HCT116 (cell line): ENCODE measurements at regions not wholly inside any gene's neighbourhood (a gene's known extent, or its start where the extent isn't known, plus 50 kb on each side); places are given as distances from the start of the nearest gene placed in this dataset.

Source experiments
- ATAC-seq: fragments of 200-7000 bp; cut with Tn5 transposase; 2 replicates; pipeline ENCODE4 v1.9.1; 2020; ENCODE audit warnings: mild to moderate bottlenecking, moderate library complexity
- BruUV-seq: library from RNA; stranded (reverse); fragments of 400-500 nt; replicated peaks from 2 replicates; lab custom pipeline; 2021; lab: Mats Ljungman, UMichigan
- CTCF ChIA-PET: fragments of 300-600 bp; sonication (Branson Sonifier 250); formaldehyde crosslinking; loops from one replicate; lab custom pipeline; 2021; ENCODE audit warnings: antibody characterized with exemption; lab: Charles Lee
- POLR2A ChIA-PET: fragments of 300-600, 350-600 bp; sonication (Branson Sonifier 250); formaldehyde crosslinking; loops from one replicate; lab custom pipeline; 2021; ENCODE audit warnings: antibody characterized with exemption; lab: Charles Lee
- RAD21 ChIA-PET, 2 experiments: fragments of 300-600 bp; sonication (Branson Sonifier 250); formaldehyde crosslinking; loops; one replicate each; lab custom pipeline; 2023; ENCODE audit warnings: low total read pairs in 2 of 2; ENCODE audit not compliant: uncharacterized antibody in 2 of 2, unreplicated experiment in 2 of 2, low non-redundant PET in 1 of 2; lab: Charles Lee
- DNase-seq: peaks from one replicate; pipeline ENCODE4 v3.0.0-alpha.2; 2010; ENCODE audit warnings: low read depth, low spot score
- H2AFZ ChIP-seq: fragments of 200-600 bp; shearing (Covaris generic), sonication (generic); 2 replicates; pipeline ENCODE4 v1.6.1; 2017; ENCODE audit warnings: low read depth, mixed run types, mixed read lengths, antibody characterized with exemption, low read length; ENCODE audit not compliant: poor library complexity, severe bottlenecking
- H3K27ac ChIP-seq: 2 replicates; pipeline ENCODE4 v1.5.1; 2012; ENCODE audit warnings: low read depth, low read length
- H3K27me3 ChIP-seq: fragments of 200-600 bp; sonication (generic); 2 replicates; pipeline ENCODE4 v1.6.1; 2016; ENCODE audit warnings: mixed run types, low read length, mixed read lengths; ENCODE audit not compliant: insufficient read depth
- H3K36me3 ChIP-seq, 2 experiments: fragments of 200-500 bp in 1 of 2; fragments of 200-600 bp in 1 of 2; sonication (Bioruptor generic) in 1 of 2; sonication (generic) in 1 of 2; 2 replicates each; pipeline versions ENCODE4 v1.5.1 to v1.6.1; 2014 to 2016; ENCODE audit warnings: low read length in 2 of 2, inconsistent platforms in 1 of 2, mixed read lengths in 1 of 2, mixed run types in 1 of 2; ENCODE audit not compliant: insufficient read depth in 2 of 2, control insufficient read depth in 1 of 2
- H3K4me1 ChIP-seq, 2 experiments: fragments of 200-600 bp in 1 of 2; sonication (generic) in 1 of 2; 2 replicates each; pipeline versions ENCODE4 v1.5.1 to v1.6.1; 2012 to 2017; ENCODE audit warnings: low read length in 2 of 2, inconsistent platforms in 1 of 2, mild to moderate bottlenecking in 1 of 2, mixed read lengths in 1 of 2, mixed run types in 1 of 2, moderate library complexity in 1 of 2; ENCODE audit not compliant: insufficient read depth in 2 of 2, control insufficient read depth in 1 of 2
- H3K4me2 ChIP-seq: fragments of 200-600 bp; sonication (generic); 2 replicates; pipeline ENCODE4 v1.6.1; 2017; ENCODE audit warnings: mixed run types, low read length, mixed read lengths
- H3K4me3 ChIP-seq, 2 experiments: fragments of 200-600 bp in 1 of 2; sonication (generic) in 1 of 2; replicated peaks in 1 of 2; 2 replicates each; pipeline ENCODE4 v1.5.1; 2011 to 2016; ENCODE audit warnings: low read length in 2 of 2, control low read depth in 1 of 2, low read depth in 1 of 2, mild to moderate bottlenecking in 1 of 2, mixed read lengths in 1 of 2, mixed run types in 1 of 2
- H3K79me2 ChIP-seq: fragments of 200-600 bp; sonication (generic); 2 replicates; pipeline ENCODE4 v1.6.1; 2017; ENCODE audit warnings: mild to moderate bottlenecking, mixed run types, low read length, moderate library complexity, mixed read lengths; ENCODE audit not compliant: insufficient read depth
- H3K9ac ChIP-seq: fragments of 200-600 bp; sonication (generic); 2 replicates; pipeline ENCODE4 v1.6.1; 2016; ENCODE audit warnings: low read length, mixed read lengths
- H3K9me2 ChIP-seq: fragments of 200-600 bp; sonication (generic), shearing (Covaris generic); 2 replicates; pipeline ENCODE4 v1.6.1; 2017; ENCODE audit warnings: mixed run types, mild to moderate bottlenecking, moderate library complexity; ENCODE audit not compliant: insufficient read depth
- H3K9me3 ChIP-seq, 2 experiments: fragments of 200-500 bp in 1 of 2; fragments of 200-600 bp in 1 of 2; sonication (Bioruptor generic) in 1 of 2; sonication (generic) in 1 of 2; 2 replicates each; pipeline ENCODE4 v1.6.1; 2014 to 2017; ENCODE audit warnings: low read length in 2 of 2, mixed read lengths in 2 of 2, inconsistent platforms in 1 of 2, low read depth in 1 of 2, mild to moderate bottlenecking in 1 of 2, mixed run types in 1 of 2, moderate library complexity in 1 of 2; ENCODE audit not compliant: control insufficient read depth in 1 of 2, insufficient read depth in 1 of 2
- H4K20me1 ChIP-seq: fragments of 200-600 bp; sonication (generic), shearing (Covaris generic); 2 replicates; pipeline ENCODE4 v1.6.1; 2017; ENCODE audit warnings: mixed run types, mild to moderate bottlenecking, moderate library complexity; ENCODE audit not compliant: insufficient read depth
- CEBPB ChIP-seq: IDR thresholded peaks from 2 replicates; pipeline ENCODE4 v1.6.1; 2012; ENCODE audit warnings: low read depth
- EGR1 ChIP-seq: IDR thresholded peaks from 2 replicates; pipeline ENCODE4 v1.6.1; 2012; ENCODE audit warnings: low read depth
- ELF1 ChIP-seq: IDR thresholded peaks from 2 replicates; pipeline ENCODE4 v1.6.1; 2012; ENCODE audit warnings: low read depth, borderline replicate concordance
- POLR2A ChIP-seq: IDR thresholded peaks from 2 replicates; pipeline ENCODE4 v1.7.0; 2011; ENCODE audit warnings: borderline replicate concordance; ENCODE audit not compliant: insufficient read depth, insufficient read length; ENCODE audit errors: extremely low read depth
- ZFX ChIP-seq: fragments of 450-650 bp; IDR thresholded peaks from 2 replicates; pipeline ENCODE4 v1.6.1; 2017
- ZNF274 ChIP-seq: fragments of 200-500 bp; sonication (Bioruptor generic); IDR thresholded peaks from 2 replicates; pipeline ENCODE4 v1.6.1; 2014; ENCODE audit warnings: mild to moderate bottlenecking, low read depth, low read length, inconsistent platforms
- intact Hi-C: fragments of 100-400 bp; cut with micrococcal nuclease; formaldehyde crosslinking; loops from 2 replicates; pipeline ENCODE4 v1.10.0; 2022
- TF ChIP-seq, protein P1 (sequence below): IDR thresholded peaks from 2 replicates; pipeline ENCODE4 v1.6.1; 2012; ENCODE audit warnings: low read depth
- TF ChIP-seq, protein P2 (sequence below), 3 experiments: fragments of 200-600 bp in 1 of 3; sonication (generic) in 1 of 3; IDR thresholded peaks in 2 of 3; conservative IDR thresholded peaks in 1 of 3; 2 replicates each; pipeline ENCODE4 v1.5.1; 2012 to 2017; ENCODE audit warnings: low read depth in 2 of 3, low read length in 2 of 3, antibody characterized with exemption in 1 of 3, borderline replicate concordance in 1 of 3, control low read depth in 1 of 3, mild to moderate bottlenecking in 1 of 3, mixed read lengths in 1 of 3, mixed run types in 1 of 3, moderate library complexity in 1 of 3; ENCODE audit not compliant: insufficient read depth in 1 of 3

DNA sequence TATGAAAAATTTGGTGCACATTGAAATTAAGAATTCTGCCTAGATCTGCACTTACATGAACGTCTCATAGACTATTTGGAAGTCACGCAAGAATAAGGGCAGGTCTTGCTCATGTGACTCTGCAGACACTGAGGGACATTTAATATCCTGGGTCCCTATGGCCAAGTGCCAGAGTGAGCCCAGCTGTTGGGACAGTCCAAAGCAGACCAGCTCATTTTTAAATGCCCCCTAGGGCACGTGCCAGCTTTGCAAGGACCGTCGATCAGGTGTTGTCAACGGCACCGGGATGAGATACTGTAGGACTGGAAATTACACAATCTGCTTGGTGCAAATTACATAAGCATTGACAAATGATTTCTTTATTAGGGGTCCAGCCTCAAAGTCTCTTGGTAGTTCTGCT is 293.6 kb downstream of the TEX29 start (continued):
- TF ChIP-seq, protein P1, sequence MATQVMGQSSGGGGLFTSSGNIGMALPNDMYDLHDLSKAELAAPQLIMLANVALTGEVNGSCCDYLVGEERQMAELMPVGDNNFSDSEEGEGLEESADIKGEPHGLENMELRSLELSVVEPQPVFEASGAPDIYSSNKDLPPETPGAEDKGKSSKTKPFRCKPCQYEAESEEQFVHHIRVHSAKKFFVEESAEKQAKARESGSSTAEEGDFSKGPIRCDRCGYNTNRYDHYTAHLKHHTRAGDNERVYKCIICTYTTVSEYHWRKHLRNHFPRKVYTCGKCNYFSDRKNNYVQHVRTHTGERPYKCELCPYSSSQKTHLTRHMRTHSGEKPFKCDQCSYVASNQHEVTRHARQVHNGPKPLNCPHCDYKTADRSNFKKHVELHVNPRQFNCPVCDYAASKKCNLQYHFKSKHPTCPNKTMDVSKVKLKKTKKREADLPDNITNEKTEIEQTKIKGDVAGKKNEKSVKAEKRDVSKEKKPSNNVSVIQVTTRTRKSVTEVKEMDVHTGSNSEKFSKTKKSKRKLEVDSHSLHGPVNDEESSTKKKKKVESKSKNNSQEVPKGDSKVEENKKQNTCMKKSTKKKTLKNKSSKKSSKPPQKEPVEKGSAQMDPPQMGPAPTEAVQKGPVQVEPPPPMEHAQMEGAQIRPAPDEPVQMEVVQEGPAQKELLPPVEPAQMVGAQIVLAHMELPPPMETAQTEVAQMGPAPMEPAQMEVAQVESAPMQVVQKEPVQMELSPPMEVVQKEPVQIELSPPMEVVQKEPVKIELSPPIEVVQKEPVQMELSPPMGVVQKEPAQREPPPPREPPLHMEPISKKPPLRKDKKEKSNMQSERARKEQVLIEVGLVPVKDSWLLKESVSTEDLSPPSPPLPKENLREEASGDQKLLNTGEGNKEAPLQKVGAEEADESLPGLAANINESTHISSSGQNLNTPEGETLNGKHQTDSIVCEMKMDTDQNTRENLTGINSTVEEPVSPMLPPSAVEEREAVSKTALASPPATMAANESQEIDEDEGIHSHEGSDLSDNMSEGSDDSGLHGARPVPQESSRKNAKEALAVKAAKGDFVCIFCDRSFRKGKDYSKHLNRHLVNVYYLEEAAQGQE, result no peak

DNA sequence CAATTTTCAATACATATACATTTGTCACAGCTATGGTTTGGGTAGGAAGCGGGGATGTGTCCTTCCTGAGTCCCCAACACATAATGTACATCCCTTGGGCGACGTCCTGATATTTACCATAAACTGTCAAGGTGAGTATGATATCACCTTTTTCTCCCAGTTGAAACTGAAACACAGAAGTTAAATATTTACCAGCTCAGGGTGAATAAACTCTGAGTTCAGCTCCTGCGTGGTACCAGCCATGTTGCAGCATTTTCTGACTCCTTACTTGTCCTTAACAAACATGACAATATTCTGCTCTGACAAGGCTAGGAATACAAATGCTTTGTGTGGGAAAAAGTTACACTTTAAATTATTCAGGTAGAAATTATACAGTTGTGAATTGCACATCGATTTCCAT is 294.2 kb downstream of the TEX29 start:
- ATAC-seq, result no peak
- H3K9ac ChIP-seq, result no peak overlapping the region
- intact Hi-C loops, result no loop called here
- no peaks in the 10 kb centered on the region for H3K36me3 ChIP-seq
- no peaks in the 10 kb centered on the region for H3K9me3 ChIP-seq
- no TSS peak for BruUV-seq
- no peaks in the 10 kb centered on the region for H3K79me2 ChIP-seq
- CTCF ChIA-PET, result no interaction called here
- H4K20me1 ChIP-seq, result no peaks in the 10 kb centered on the region
- no peak overlapping the region for H2AFZ ChIP-seq
- RAD21 ChIA-PET, result no interaction called here
- H3K4me1 ChIP-seq, result no peaks in the 10 kb centered on the region
- peaks cover 62% of the 10 kb centered on the region for H3K27me3 ChIP-seq
- no peak overlapping the region for H3K4me3 ChIP-seq
- TF ChIP-seq ZNF274 (no peak), EGR1 (no peak), ZFX (no peak), POLR2A (no peak), CEBPB (no peak), ELF1 (no peak)
- TF ChIP-seq, protein P2, sequence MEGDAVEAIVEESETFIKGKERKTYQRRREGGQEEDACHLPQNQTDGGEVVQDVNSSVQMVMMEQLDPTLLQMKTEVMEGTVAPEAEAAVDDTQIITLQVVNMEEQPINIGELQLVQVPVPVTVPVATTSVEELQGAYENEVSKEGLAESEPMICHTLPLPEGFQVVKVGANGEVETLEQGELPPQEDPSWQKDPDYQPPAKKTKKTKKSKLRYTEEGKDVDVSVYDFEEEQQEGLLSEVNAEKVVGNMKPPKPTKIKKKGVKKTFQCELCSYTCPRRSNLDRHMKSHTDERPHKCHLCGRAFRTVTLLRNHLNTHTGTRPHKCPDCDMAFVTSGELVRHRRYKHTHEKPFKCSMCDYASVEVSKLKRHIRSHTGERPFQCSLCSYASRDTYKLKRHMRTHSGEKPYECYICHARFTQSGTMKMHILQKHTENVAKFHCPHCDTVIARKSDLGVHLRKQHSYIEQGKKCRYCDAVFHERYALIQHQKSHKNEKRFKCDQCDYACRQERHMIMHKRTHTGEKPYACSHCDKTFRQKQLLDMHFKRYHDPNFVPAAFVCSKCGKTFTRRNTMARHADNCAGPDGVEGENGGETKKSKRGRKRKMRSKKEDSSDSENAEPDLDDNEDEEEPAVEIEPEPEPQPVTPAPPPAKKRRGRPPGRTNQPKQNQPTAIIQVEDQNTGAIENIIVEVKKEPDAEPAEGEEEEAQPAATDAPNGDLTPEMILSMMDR (IDR thresholded peaks at IDR 0.05 in 2 of 3, conservative IDR thresholded peaks at IDR 0.05 in 1 of 3; ENCODE audit: borderline replicate concordance in 1 of 3, insufficient read depth in 1 of 3, low read depth in 2 of 3, low read length in 2 of 3), result no peak
- TF ChIP-seq, protein P1, result no peak
- no peaks in the 10 kb centered on the region for H3K9me2 ChIP-seq
- H3K27ac ChIP-seq, result no peak overlapping the region
- DNase-seq, result no peak
- H3K4me2 ChIP-seq, result no peak overlapping the region
- POLR2A ChIA-PET, result no interaction called here
